ENCODE measurements at regions not wholly inside any gene's neighbourhood (a gene's known extent, or its start where the extent isn't known, plus 50 kb on each side); places are given as distances from the start of the nearest gene placed in this dataset.

DNA sequence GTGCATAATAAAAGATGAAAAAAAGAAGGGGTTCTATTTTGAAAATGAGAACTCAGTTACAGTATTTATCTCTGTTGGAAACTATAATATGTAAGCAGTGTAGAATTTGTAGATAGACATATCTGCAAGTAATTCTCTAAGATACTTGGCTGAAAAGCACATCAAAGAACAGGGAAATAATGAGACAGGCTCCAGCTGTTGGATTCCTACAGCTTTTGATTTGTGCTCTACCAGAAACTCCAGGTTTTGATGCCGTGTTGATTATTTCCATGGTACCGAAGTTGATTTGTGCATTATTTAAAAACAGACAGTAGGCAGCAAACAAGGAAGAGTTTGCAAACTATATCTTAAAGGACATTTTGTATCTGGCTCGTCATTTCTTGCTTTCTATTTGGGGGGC lies 2098.7 kb upstream of the WWC1 start:
- no peaks in the 10 kb centered on the region for H3K36me3 ChIP-seq (ENCODE audit: control insufficient read depth in 2 of 2, insufficient read depth in 2 of 2, low read length in 2 of 2)
- H3K27ac ChIP-seq (ENCODE audit: low read length) = no peak overlapping the region
- no peaks in the 10 kb centered on the region for H3K9me3 ChIP-seq (ENCODE audit: control insufficient read depth in 2 of 2, low read length in 2 of 2)
- H3K4me3 ChIP-seq (ENCODE audit: low read length in 2 of 2) = no peak overlapping the region
- H3K4me1 ChIP-seq (ENCODE audit: control insufficient read depth, insufficient read depth, low read length) = no peaks in the 10 kb centered on the region
- no peaks in the 10 kb centered on the region for H3K27me3 ChIP-seq (ENCODE audit: control insufficient read depth in 1 of 2, insufficient read depth in 2 of 2, low read length in 2 of 2)
- no peak overlapping the region for H3K9ac ChIP-seq (ENCODE audit: low read length in 2 of 2)

DNA sequence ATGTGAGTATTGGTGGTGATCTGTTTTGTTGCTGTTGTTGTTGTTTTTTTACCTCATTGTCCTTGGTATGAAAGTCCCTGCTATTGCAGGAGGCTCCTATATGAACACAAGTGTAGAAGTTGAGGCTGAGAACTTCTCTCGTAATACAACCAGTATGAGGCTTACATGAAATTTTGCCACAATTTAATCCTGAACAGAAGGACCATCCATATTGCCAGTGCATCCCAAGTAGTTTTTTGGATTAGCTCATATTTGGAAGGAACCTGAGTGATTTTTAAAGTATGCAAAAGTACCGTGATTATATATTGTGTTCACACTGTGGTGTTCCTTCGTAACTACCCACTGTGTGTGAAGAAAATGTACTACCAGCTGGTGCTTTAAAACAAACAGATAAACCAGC lies 2095.5 kb upstream of the WWC1 start:
- H3K9me3 ChIP-seq (ENCODE audit: control insufficient read depth in 2 of 2, low read length in 2 of 2) = no peaks in the 10 kb centered on the region
- H3K27ac ChIP-seq (ENCODE audit: low read length) = no peak overlapping the region
- H3K4me3 ChIP-seq (ENCODE audit: low read length in 2 of 2) = no peak overlapping the region
- H3K27me3 ChIP-seq (ENCODE audit: control insufficient read depth in 1 of 2, insufficient read depth in 2 of 2, low read length in 2 of 2) = no peaks in the 10 kb centered on the region
- H3K4me1 ChIP-seq (ENCODE audit: control insufficient read depth, insufficient read depth, low read length) = no peaks in the 10 kb centered on the region
- H3K36me3 ChIP-seq (ENCODE audit: control insufficient read depth in 2 of 2, insufficient read depth in 2 of 2, low read length in 2 of 2) = no peaks in the 10 kb centered on the region
- no peak overlapping the region for H3K9ac ChIP-seq (ENCODE audit: low read length in 2 of 2)

DNA sequence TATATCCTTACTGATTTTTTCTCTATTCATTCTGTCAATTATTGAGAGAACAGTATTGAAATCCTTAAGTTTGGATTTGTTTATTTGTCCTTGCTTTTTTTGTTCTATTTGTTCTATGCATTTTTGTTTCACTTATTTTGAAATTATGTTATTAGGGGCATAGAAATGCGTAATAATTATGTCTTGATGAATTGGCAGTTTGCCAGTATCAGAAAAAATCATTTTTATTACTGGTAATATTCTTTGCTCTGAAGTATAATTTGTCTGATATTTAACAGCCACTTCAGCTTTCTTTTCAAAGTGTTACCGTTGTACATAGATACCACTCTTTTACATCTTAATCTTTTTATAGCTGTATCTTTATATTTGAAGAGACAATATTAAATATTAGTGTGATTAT lies 2090.9 kb upstream of the WWC1 start:
- Histone ChIP-seq H3K4me1 (ENCODE audit: control insufficient read depth, insufficient read depth, low read length) (no peaks in the 10 kb centered on the region), H3K9me3 (ENCODE audit: control insufficient read depth in 2 of 2, low read length in 2 of 2) (no peaks in the 10 kb centered on the region), H3K9ac (ENCODE audit: low read length in 2 of 2) (no peak overlapping the region), H3K27ac (ENCODE audit: low read length) (no peak overlapping the region), H3K4me3 (ENCODE audit: low read length in 2 of 2) (no peak overlapping the region), H3K27me3 (ENCODE audit: control insufficient read depth in 1 of 2, insufficient read depth in 2 of 2, low read length in 2 of 2) (no peaks in the 10 kb centered on the region), H3K36me3 (ENCODE audit: control insufficient read depth in 2 of 2, insufficient read depth in 2 of 2, low read length in 2 of 2) (no peaks in the 10 kb centered on the region)

DNA sequence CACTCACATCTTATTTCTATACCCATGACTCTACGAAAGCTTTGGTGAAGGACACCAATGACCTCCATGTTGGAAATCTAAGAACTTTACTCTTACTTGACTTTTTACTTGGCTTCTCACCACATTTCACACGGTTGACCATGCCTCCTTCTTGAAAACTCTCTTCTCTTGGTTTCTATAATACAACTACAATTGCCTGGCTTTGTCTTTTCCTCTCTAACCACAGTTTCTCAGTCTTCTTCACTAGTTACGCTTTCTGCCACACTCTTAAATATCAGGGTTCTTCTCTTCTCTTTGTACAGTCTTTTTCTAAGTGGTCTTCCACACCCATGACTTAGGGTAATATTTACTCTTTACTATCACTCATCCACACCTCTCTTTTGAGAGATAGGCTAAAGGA lies 2079.8 kb upstream of the WWC1 start:
- H3K9ac ChIP-seq (ENCODE audit: low read length in 2 of 2) = no peak overlapping the region
- no peaks in the 10 kb centered on the region for H3K9me3 ChIP-seq (ENCODE audit: control insufficient read depth in 2 of 2, low read length in 2 of 2)
- H3K27ac ChIP-seq (ENCODE audit: low read length) = no peak overlapping the region
- no peaks in the 10 kb centered on the region for H3K4me1 ChIP-seq (ENCODE audit: control insufficient read depth, insufficient read depth, low read length)
- no peaks in the 10 kb centered on the region for H3K36me3 ChIP-seq (ENCODE audit: control insufficient read depth in 2 of 2, insufficient read depth in 2 of 2, low read length in 2 of 2)
- H3K4me3 ChIP-seq (ENCODE audit: low read length in 2 of 2) = no peak overlapping the region
- H3K27me3 ChIP-seq (ENCODE audit: control insufficient read depth in 1 of 2, insufficient read depth in 2 of 2, low read length in 2 of 2) = no peaks in the 10 kb centered on the region

DNA sequence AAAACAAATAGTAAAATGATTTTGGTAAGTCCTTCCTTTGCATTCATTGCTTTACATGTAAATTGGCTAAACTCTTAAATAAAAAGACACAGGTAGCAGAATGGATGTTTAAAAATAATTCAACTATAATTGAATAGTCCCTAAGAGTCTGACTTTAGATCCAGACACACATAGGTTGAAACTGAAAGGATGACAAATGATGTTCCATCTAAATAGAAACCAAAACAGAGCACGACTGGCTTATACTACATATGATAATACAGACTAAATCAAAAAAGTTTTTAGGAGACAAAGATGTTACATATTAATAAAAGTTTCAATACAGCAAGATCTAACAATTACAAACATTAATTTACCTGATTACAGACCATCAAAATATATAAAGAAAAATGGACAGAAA lies 2055.1 kb upstream of the WWC1 start:
- no peaks in the 10 kb centered on the region for H3K36me3 ChIP-seq (ENCODE audit: control insufficient read depth in 2 of 2, insufficient read depth in 2 of 2, low read length in 2 of 2)
- H3K27ac ChIP-seq (ENCODE audit: low read length) = no peak overlapping the region
- no peaks in the 10 kb centered on the region for H3K4me1 ChIP-seq (ENCODE audit: control insufficient read depth, insufficient read depth, low read length)
- no peaks in the 10 kb centered on the region for H3K27me3 ChIP-seq (ENCODE audit: control insufficient read depth in 1 of 2, insufficient read depth in 2 of 2, low read length in 2 of 2)
- peaks cover 0 to 3% of the 10 kb centered on the region in 2 donors for H3K9me3 ChIP-seq (ENCODE audit: control insufficient read depth in 2 of 2, low read length in 2 of 2)
- H3K4me3 ChIP-seq (ENCODE audit: low read length in 2 of 2) = no peak overlapping the region
- no peak overlapping the region for H3K9ac ChIP-seq (ENCODE audit: low read length in 2 of 2)

DNA sequence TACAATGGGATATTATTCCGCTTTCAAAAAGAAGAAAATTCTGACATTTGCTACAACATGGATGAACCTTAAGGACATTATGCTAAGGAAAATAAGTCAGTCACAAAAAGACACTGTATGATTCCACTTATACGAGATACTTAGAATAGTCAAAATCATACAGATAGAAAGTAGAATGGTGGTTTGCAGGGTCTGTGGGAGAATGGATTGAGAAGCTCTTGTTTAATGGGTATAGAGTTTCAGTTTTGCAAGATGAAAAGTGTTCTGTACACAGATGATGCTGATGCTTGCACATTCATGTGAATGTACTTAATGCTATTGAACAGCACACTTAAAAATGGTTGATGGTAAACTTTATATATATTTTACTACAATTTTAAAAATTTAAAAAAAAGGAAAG lies 2050.7 kb upstream of the WWC1 start:
- H3K4me3 ChIP-seq (ENCODE audit: low read length in 2 of 2) = no peak overlapping the region
- H3K36me3 ChIP-seq (ENCODE audit: control insufficient read depth in 2 of 2, insufficient read depth in 2 of 2, low read length in 2 of 2) = no peaks in the 10 kb centered on the region
- no peak overlapping the region for H3K9ac ChIP-seq (ENCODE audit: low read length in 2 of 2)
- no peaks in the 10 kb centered on the region for H3K27me3 ChIP-seq (ENCODE audit: control insufficient read depth in 1 of 2, insufficient read depth in 2 of 2, low read length in 2 of 2)
- no peaks in the 10 kb centered on the region for H3K9me3 ChIP-seq (ENCODE audit: control insufficient read depth in 2 of 2, low read length in 2 of 2)
- H3K4me1 ChIP-seq (ENCODE audit: control insufficient read depth, insufficient read depth, low read length) = no peaks in the 10 kb centered on the region
- no peak overlapping the region for H3K27ac ChIP-seq (ENCODE audit: low read length)

DNA sequence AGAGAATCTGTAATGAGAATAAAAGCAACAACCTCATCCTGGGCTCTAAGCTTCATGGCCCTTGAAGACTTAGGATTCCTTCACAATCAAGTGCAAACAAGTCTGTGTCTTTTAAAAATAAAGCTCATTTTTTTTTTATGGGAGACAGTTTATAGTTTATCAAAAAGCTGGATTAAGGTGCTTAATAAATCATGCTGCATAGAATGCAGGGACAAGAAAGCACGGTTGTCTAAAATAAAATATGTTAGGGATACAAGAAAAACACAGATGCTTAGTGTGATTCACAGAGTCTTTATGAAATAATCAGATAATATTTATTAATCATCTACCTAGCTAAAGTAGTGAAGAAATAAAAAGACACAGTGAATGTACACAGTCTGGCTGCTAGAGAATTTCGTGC lies 2045.9 kb upstream of the WWC1 start:
- Histone ChIP-seq H3K9me3 (ENCODE audit: control insufficient read depth in 2 of 2, low read length in 2 of 2) (no peaks in the 10 kb centered on the region), H3K4me3 (ENCODE audit: low read length in 2 of 2) (no peak overlapping the region), H3K9ac (ENCODE audit: low read length in 2 of 2) (no peak overlapping the region)

DNA sequence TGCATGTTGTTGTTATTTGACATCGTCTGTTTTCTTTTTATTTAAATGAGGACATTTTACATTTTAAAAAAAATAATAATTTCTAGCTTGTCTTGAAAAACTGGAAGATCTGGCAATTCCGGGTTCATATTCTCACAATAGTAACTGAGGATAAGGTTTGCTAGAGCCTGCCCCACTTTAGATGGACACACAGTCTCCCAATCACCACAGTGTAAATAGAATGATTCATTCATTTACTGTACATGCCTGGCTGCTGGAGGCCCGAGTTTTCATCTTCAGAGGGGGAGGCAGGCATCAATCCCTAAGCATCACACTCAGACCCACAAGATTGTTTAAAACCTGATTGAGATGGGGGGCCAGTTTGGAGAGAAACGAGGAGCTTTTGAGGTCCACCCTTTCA lies 2039.7 kb upstream of the WWC1 start:
- Histone ChIP-seq H3K4me3 (ENCODE audit: low read length in 2 of 2) (no peak overlapping the region), H3K9me3 (ENCODE audit: control insufficient read depth in 2 of 2, low read length in 2 of 2) (no peaks in the 10 kb centered on the region), H3K9ac (ENCODE audit: low read length in 2 of 2) (no peak overlapping the region), H3K4me1 (ENCODE audit: control insufficient read depth, insufficient read depth, low read length) (no peaks in the 10 kb centered on the region), H3K27ac (ENCODE audit: low read length) (no peak overlapping the region), H3K27me3 (ENCODE audit: control insufficient read depth in 1 of 2, insufficient read depth in 2 of 2, low read length in 2 of 2) (no peaks in the 10 kb centered on the region), H3K36me3 (ENCODE audit: control insufficient read depth in 2 of 2, insufficient read depth in 2 of 2, low read length in 2 of 2) (no peaks in the 10 kb centered on the region)

More for the DNA sequence above, 2045.9 kb upstream of the WWC1 start:
- Histone ChIP-seq H3K36me3 (ENCODE audit: control insufficient read depth in 2 of 2, insufficient read depth in 2 of 2, low read length in 2 of 2) (no peaks in the 10 kb centered on the region), H3K4me1 (ENCODE audit: control insufficient read depth, insufficient read depth, low read length) (no peaks in the 10 kb centered on the region), H3K27me3 (ENCODE audit: control insufficient read depth in 1 of 2, insufficient read depth in 2 of 2, low read length in 2 of 2) (no peaks in the 10 kb centered on the region), H3K27ac (ENCODE audit: low read length) (no peak overlapping the region)

DNA sequence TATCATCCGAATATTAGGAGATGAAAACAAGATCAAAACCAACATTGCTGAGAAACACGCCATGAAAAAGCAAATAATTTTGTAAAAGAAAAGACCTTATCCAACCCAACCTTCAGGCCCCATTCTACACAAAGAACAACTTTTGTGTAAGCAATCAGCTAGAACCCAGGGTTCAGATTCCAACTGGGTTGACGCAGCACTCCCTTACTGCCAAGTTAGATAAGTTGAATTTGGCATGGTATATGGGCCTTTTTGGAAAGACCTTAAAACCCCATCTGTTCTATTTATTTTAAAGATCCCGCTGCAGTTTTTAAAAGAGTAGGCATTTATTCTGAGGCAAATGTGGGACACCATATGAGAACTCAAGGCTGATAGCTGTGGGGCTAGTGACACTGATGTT lies 2033.8 kb upstream of the WWC1 start:
- no peaks in the 10 kb centered on the region for H3K36me3 ChIP-seq (ENCODE audit: control insufficient read depth in 2 of 2, insufficient read depth in 2 of 2, low read length in 2 of 2)
- H3K4me1 ChIP-seq (ENCODE audit: control insufficient read depth, insufficient read depth, low read length) = no peaks in the 10 kb centered on the region
- no peak overlapping the region for H3K9ac ChIP-seq (ENCODE audit: low read length in 2 of 2)
- no peaks in the 10 kb centered on the region for H3K27me3 ChIP-seq (ENCODE audit: control insufficient read depth in 1 of 2, insufficient read depth in 2 of 2, low read length in 2 of 2)
- H3K4me3 ChIP-seq (ENCODE audit: low read length in 2 of 2) = no peak overlapping the region
- H3K9me3 ChIP-seq (ENCODE audit: control insufficient read depth in 2 of 2, low read length in 2 of 2) = no peaks in the 10 kb centered on the region
- no peak overlapping the region for H3K27ac ChIP-seq (ENCODE audit: low read length)

DNA sequence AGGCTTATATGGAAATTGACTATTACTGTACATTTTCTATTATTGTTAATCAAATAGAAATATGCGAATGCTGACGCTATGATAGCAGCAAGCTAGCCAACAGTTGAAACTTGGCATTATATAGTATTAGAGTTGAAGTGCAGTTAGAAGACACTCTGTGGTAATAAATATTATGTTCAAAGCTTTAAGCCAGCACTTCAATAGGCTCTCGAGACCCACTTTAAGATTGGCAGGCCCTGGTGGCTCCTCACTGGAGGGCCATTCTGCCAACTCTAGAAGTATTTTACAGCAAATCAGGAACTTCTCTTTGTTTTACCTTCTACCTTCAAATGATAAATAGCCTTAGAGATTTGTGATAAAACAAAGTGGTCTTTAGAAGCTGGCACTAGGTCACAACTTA lies 2029.0 kb upstream of the WWC1 start:
- Histone ChIP-seq H3K4me3 (ENCODE audit: low read length in 2 of 2) (no peak overlapping the region), H3K9ac (ENCODE audit: low read length in 2 of 2) (no peak overlapping the region), H3K27ac (ENCODE audit: low read length) (no peak overlapping the region), H3K4me1 (ENCODE audit: control insufficient read depth, insufficient read depth, low read length) (no peaks in the 10 kb centered on the region), H3K9me3 (ENCODE audit: control insufficient read depth in 2 of 2, low read length in 2 of 2) (no peaks in the 10 kb centered on the region), H3K27me3 (ENCODE audit: control insufficient read depth in 1 of 2, insufficient read depth in 2 of 2, low read length in 2 of 2) (no peaks in the 10 kb centered on the region), H3K36me3 (ENCODE audit: control insufficient read depth in 2 of 2, insufficient read depth in 2 of 2, low read length in 2 of 2) (no peaks in the 10 kb centered on the region)

DNA sequence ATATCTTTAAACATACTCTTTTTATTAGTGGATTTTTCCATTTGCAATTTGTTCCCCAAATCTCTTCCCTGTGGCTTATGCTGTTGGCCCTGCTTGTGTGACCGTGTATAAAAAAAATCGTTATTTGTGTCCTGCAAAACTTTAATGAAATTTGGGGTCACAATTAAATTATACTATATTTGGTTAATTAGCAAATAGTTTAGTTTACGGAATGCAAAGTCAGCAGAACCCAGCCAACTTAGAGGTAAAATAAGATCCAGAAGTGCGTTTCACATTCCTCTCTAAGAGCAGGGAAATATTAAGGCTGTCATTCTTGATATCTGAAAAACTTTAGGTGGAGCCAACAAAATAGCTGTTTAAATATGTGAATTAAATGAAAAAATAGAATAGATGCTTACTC lies 2023.5 kb upstream of the WWC1 start:
- H3K9ac ChIP-seq (ENCODE audit: low read length in 2 of 2) = no peak overlapping the region
- H3K27me3 ChIP-seq (ENCODE audit: control insufficient read depth in 1 of 2, insufficient read depth in 2 of 2, low read length in 2 of 2) = no peaks in the 10 kb centered on the region
- no peaks in the 10 kb centered on the region for H3K36me3 ChIP-seq (ENCODE audit: control insufficient read depth in 2 of 2, insufficient read depth in 2 of 2, low read length in 2 of 2)
- H3K9me3 ChIP-seq (ENCODE audit: control insufficient read depth in 2 of 2, low read length in 2 of 2) = no peaks in the 10 kb centered on the region
- no peaks in the 10 kb centered on the region for H3K4me1 ChIP-seq (ENCODE audit: control insufficient read depth, insufficient read depth, low read length)
- H3K27ac ChIP-seq (ENCODE audit: low read length) = no peak overlapping the region
- no peak overlapping the region for H3K4me3 ChIP-seq (ENCODE audit: low read length in 2 of 2)

DNA sequence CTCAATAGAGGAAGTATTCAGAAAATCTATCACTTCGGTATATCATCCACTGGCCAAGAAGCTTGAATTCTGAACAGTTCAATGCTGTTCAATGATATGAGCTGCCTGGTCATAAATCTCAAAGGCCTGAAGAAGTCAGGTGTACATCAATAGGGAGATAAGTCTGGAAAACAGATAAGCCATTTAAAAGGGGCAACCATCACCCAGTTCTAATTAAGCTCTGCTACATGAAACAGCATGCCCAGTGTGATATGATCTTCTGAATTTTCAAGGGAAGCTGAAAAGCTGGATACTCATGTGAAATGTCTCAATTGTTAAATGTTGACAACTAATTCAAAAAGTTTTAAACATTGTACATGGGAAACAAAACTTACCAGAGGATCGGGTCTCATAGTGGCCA lies 2020.7 kb upstream of the WWC1 start:
- no peaks in the 10 kb centered on the region for H3K36me3 ChIP-seq (ENCODE audit: control insufficient read depth in 2 of 2, insufficient read depth in 2 of 2, low read length in 2 of 2)
- H3K9me3 ChIP-seq (ENCODE audit: control insufficient read depth in 2 of 2, low read length in 2 of 2) = no peaks in the 10 kb centered on the region
- H3K9ac ChIP-seq (ENCODE audit: low read length in 2 of 2) = no peak overlapping the region
- H3K27me3 ChIP-seq (ENCODE audit: control insufficient read depth in 1 of 2, insufficient read depth in 2 of 2, low read length in 2 of 2) = no peaks in the 10 kb centered on the region
- H3K27ac ChIP-seq (ENCODE audit: low read length) = no peak overlapping the region
- no peak overlapping the region for H3K4me3 ChIP-seq (ENCODE audit: low read length in 2 of 2)
- no peaks in the 10 kb centered on the region for H3K4me1 ChIP-seq (ENCODE audit: control insufficient read depth, insufficient read depth, low read length)

Measured in stomach smooth muscle (tissue), 2 donors.